LNCAP (cell line): ENCODE measurements at regions not wholly inside any gene's neighbourhood (a gene's known extent, or its start where the extent isn't known, plus 50 kb on each side); places are given as distances from the start of the nearest gene placed in this dataset.

ENCODE experiments used
- TF ChIP-seq, protein P1 (sequence below): fragments of 450-650 bp; IDR thresholded peaks from 2 replicates; pipeline ENCODE4 v1.5.1; 2017; ENCODE audit warnings: mild to moderate bottlenecking

DNA sequence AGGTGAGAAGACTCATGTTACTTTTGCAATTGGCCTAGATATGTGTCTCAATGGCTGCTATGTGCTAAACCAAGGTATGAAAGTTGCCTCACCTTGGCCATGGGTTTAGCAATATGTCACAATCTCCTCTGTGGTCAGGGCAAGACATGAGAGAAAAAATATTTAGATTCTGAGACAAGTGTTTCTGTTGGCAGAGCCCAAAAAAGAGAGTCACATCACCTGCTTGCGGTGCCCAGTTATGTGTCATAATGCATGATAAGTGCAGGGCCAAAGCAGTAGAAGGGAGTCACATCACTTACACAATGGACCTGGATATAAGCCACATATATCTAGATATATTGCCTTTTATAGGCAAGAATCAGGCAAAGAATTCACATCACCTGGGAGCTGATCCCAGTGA is 894.1 kb upstream of the AMELY start:
- TF ChIP-seq, protein P1, sequence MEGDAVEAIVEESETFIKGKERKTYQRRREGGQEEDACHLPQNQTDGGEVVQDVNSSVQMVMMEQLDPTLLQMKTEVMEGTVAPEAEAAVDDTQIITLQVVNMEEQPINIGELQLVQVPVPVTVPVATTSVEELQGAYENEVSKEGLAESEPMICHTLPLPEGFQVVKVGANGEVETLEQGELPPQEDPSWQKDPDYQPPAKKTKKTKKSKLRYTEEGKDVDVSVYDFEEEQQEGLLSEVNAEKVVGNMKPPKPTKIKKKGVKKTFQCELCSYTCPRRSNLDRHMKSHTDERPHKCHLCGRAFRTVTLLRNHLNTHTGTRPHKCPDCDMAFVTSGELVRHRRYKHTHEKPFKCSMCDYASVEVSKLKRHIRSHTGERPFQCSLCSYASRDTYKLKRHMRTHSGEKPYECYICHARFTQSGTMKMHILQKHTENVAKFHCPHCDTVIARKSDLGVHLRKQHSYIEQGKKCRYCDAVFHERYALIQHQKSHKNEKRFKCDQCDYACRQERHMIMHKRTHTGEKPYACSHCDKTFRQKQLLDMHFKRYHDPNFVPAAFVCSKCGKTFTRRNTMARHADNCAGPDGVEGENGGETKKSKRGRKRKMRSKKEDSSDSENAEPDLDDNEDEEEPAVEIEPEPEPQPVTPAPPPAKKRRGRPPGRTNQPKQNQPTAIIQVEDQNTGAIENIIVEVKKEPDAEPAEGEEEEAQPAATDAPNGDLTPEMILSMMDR, result no peak

DNA sequence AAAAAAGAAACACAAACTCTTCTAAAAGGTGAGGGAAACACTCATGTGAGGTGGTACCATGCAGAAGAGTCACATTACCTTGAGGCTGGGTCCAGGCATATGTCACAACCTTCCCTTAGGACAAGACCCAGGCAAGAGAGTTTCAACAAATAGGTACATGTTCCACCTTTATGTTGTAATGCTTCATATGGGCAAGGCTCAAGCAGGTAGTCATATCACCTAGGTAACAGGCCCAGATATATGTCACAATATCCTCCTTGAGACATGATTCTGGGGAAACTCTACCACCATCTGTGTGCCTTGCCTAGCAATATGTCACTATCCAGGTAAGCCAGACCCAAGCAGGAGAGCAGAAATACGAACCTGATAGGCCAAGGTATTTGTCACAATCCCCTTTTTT is 892.2 kb upstream of the AMELY start:
- TF ChIP-seq, protein P1, result no peak

DNA sequence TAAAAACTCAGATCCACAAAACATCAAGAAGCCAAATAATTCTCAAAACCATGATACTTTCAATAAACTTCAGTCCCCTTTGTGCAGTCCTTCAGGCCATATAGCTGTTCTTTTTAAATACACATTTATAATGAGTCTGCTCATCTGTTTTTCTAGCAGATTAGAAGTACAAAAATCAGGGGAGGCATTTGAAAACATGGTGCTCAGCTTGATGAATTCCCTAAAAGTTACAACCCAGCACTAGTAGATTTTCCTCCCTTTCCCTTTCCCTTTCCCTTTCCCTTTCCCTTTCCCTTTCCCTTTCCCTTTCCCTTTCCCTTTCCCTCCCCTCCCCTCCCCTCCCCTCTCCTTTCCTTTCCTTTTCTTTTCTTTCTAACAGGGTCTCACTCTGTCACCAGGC is 884.6 kb upstream of the AMELY start:
- TF ChIP-seq, protein P1, result no peak

DNA sequence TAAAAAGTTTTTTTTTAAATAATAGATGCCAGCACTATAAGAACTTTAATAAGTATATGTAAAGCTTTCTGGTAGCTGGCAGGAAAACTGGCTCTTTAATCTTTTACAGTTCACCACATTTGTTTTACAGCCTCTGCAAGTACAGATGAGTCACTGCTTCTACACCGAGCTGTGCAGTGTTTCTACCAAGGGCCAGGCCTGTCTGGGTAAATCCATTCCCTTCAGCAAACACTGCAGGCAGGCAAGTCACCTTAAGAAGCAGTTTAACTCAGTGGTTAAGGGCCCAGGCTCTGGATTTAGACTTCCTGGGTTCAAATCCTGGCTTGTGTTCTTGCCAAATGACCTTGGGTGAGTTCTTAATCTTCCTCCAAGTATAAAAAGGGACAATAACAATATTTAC is 882.9 kb upstream of the AMELY start:
- TF ChIP-seq, protein P1, result no peak

DNA sequence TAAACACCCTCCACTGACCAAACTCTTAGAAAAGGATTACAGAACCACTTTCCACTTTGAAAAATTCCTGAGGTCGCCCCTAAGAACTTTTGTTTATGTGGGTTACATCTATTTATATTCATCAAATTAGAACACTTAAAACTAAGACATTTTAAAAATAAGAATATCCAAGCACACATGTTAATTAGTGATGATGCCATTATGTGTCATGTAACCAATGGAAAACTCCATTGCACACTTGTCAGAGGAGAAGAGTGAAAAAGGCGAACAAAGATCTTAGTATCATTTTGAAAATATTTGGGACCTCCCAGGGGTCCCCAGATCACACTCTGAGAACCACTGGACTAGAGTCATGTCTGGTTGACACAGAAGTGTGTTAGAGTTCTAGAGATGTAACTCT is 882.4 kb upstream of the AMELY start:
- TF ChIP-seq, protein P1, result no peak

DNA sequence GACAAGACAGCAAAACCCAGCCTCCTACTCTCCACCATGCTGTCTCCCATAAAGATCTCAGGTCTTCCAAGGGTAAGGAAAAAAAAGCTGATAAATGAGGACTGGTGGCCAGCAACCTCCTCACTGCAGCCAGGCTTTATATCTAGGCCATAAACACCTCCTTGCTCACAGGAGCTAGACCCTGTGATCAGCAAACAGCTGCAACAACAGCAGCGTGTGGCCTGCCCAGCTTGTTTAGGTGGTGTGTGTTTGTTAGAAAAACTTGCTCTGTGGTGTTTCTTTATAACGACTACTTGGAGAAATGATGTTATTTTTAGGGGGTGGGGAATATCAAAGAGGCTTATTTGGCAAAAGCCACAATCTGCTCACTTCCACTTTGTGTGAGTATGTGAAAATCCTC is 880.9 kb upstream of the AMELY start:
- TF ChIP-seq, protein P1, result no peak

DNA sequence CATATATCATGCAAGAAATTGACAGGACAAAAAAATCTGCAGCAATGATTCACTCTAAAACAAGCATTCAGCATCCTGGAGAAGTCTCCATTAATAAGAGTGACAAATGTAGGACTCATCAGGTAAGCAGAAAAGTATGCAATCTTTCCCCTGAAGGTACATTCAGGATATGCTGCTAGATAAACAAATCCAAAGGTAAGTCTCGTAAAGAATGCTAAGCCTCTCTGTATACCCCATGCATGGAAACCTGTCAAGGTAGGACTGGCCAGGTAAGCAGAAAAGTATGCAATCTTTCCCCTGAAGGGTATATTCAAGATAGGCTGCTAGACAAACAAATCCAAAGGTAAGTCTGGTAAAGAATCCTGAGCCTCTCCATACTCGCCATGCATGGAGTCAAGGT is 869.9 kb upstream of the AMELY start:
- TF ChIP-seq, protein P1, result no peak

DNA sequence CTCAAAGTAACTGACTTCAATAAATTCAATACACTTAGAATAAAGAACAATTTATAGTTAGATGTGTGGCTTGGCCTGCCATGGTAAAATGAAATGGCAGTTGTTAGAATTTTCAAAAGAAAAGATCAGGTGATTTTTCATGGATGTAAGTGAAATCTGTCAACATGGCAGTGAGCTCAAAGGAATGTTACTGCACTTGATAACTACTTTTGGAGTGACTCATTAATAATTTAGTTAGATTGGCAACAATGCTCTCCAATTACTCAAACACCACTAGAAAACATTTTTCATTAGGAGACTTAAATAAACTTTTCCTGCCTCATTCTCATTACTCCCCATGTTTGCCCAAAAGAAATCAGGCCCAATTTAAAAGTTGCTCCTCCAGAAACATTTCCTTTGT is 860.2 kb upstream of the AMELY start:
- TF ChIP-seq, protein P1, result no peak
